ENCODE measurements at regions not wholly inside any gene's neighbourhood (a gene's known extent, or its start where the extent isn't known, plus 50 kb on each side); places are given as distances from the start of the nearest gene placed in this dataset.
"Not testable (repeated sequence)": the region's sequence is repeated elsewhere in the genome, so short reads cannot be mapped to it uniquely, and the experiment has no call there.

DNA sequence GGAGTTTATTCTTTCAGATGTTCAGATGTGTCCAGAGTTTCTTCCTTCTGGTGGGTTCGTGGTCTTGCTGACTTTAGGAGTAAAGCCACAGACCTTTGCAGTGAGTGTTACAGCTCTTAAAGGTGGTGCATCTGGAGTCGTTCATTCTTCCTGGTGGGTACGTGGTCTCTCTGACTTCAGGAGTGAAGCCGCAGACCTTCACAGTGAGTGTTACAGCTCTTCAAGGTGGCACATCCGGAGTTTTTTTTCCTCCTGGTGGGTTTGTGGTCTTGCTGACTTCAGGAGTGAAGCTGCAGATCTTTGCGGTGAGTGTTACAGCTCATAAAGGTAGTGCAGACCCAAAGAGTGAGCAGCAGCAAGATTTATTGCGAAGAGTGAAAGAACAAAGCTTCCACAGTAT, 1263.2 kb downstream of the REEP3 start:
- H3K9me3 ChIP-seq (replicated peaks in 1 of 2; ENCODE audit: control insufficient read depth in 2 of 2, insufficient read depth in 1 of 2, low read depth in 1 of 2, low read length in 2 of 2); H2BK5ac ChIP-seq (ENCODE audit: low read length); H3K27me3 ChIP-seq (ENCODE audit: control insufficient read depth in 3 of 3, insufficient read depth in 3 of 3, low read depth in 1 of 3, low read length in 3 of 3); H2AFZ ChIP-seq (ENCODE audit: low read length); H3K4me1 ChIP-seq (ENCODE audit: control insufficient read depth in 2 of 2, insufficient read depth in 1 of 2, low read depth in 1 of 2, low read length in 2 of 2); H3K27ac ChIP-seq (replicated peaks; ENCODE audit: low read length); H4K8ac ChIP-seq (ENCODE audit: low read depth, low read length); H3K36me3 ChIP-seq (replicated peaks in 1 of 2; ENCODE audit: control insufficient read depth in 2 of 2, insufficient read depth in 2 of 2, low read length in 2 of 2); H2BK15ac ChIP-seq (ENCODE audit: low read length); H4K91ac ChIP-seq (ENCODE audit: low read depth, low read length, poor library complexity); H2BK12ac ChIP-seq (ENCODE audit: low read length); DNase-seq (ENCODE audit: low spot score); H3K4me2 ChIP-seq (ENCODE audit: insufficient read depth, low read length, poor library complexity, severe bottlenecking); H3K4ac ChIP-seq (ENCODE audit: low read length); H3K14ac ChIP-seq (ENCODE audit: low read length); H3K23ac ChIP-seq (ENCODE audit: low read depth, low read length, poor library complexity); H2AK5ac ChIP-seq (ENCODE audit: low read depth, low read length); H3K18ac ChIP-seq (ENCODE audit: low read length); H2BK120ac ChIP-seq (ENCODE audit: low read depth, low read length); H3K9ac ChIP-seq (ENCODE audit: low read depth, low read length, poor library complexity); H3K4me3 ChIP-seq (ENCODE audit: low read length in 2 of 2); H3K79me1 ChIP-seq (ENCODE audit: low read depth, low read length): not testable (repeated sequence)
- no CpG with 5 or more reads among the region's 7 CpGs for WGBS, 2 donors (ENCODE audit: extremely low coverage in 2 of 2, insufficient read length in 2 of 2, insufficient replicate concordance in 1 of 2)

DNA sequence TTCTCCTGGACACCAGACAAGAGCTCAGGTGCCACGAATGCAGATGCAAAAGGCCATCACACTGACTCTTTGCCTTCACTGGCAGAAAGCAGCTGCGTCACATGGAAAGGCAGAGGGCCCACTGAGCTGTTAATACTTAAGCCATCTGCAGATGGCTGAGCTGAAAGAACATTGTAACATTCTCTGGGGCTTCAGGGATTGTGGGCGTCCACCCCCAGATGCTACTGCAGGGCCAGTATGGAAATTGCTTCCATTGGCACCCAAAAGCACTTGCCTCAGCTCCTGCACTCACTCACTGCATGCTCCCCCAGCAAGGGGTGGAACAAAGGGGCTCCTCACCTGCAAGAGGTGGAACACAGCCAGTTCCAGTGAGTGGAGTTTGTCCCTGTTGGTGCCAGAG, 1264.6 kb downstream of the REEP3 start:
- Histone ChIP-seq H2BK5ac (ENCODE audit: low read length) (no peak overlapping the region), H3K4me2 (ENCODE audit: insufficient read depth, low read length, poor library complexity, severe bottlenecking) (no peak overlapping the region), H4K91ac (ENCODE audit: low read depth, low read length, poor library complexity) (no peak overlapping the region), H2BK15ac (ENCODE audit: low read length) (no peak overlapping the region), H3K79me1 (ENCODE audit: low read depth, low read length) (no peaks in the 10 kb centered on the region), H2AK5ac (ENCODE audit: low read depth, low read length) (no peak overlapping the region), H2BK12ac (ENCODE audit: low read length) (no peak overlapping the region), H3K4ac (ENCODE audit: low read length) (no peak overlapping the region), H3K36me3 (replicated peaks in 1 of 2; ENCODE audit: control insufficient read depth in 2 of 2, insufficient read depth in 2 of 2, low read length in 2 of 2) (no peaks in the 10 kb centered on the region), H3K23ac (ENCODE audit: low read depth, low read length, poor library complexity) (no peak overlapping the region), H3K9me3 (replicated peaks in 1 of 2; ENCODE audit: control insufficient read depth in 2 of 2, insufficient read depth in 1 of 2, low read depth in 1 of 2, low read length in 2 of 2) (no peaks in the 10 kb centered on the region), H4K8ac (ENCODE audit: low read depth, low read length) (peak overlapping the region; percentile 45), H3K27me3 (ENCODE audit: control insufficient read depth in 3 of 3, insufficient read depth in 3 of 3, low read depth in 1 of 3, low read length in 3 of 3) (no peaks in the 10 kb centered on the region), H2BK120ac (ENCODE audit: low read depth, low read length) (no peak overlapping the region), H3K4me1 (ENCODE audit: control insufficient read depth in 2 of 2, insufficient read depth in 1 of 2, low read depth in 1 of 2, low read length in 2 of 2) (no peaks in the 10 kb centered on the region), H3K18ac (ENCODE audit: low read length) (no peak overlapping the region), H3K9ac (ENCODE audit: low read depth, low read length, poor library complexity) (peak overlapping the region; percentile 24), H2AFZ (ENCODE audit: low read length) (no peak overlapping the region), H3K4me3 (ENCODE audit: low read length in 2 of 2) (no peak overlapping the region), H3K27ac (replicated peaks; ENCODE audit: low read length) (no peak overlapping the region), H3K14ac (ENCODE audit: low read length) (no peak overlapping the region)
- no peak for DNase-seq (ENCODE audit: low spot score)
- WGBS, 2 donors (ENCODE audit: extremely low coverage in 2 of 2, insufficient read length in 2 of 2, insufficient replicate concordance in 1 of 2) = no CpG with 5 or more reads among the region's 3 CpGs

DNA sequence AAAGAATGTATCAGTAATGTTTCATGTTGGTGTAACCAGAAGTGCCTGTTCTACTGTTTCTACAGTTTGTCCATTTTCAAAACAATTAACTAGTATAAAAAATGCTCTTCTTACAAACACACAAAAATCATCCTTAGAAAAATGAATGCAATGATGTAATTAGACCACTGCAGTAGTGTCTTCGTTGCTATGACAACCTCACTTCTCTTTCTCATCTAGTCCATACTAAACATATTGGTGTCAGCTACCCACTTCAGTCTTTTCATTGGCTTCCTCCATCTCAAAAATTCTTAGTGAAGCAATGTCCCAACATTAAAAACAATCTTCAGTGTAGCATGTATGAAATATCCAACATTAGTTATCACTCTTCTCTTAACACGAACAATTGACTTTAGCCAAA, 1265.8 kb downstream of the REEP3 start:
- H2BK15ac ChIP-seq (ENCODE audit: low read length) = no peak overlapping the region
- no peak overlapping the region for H2BK120ac ChIP-seq (ENCODE audit: low read depth, low read length)
- H3K27ac ChIP-seq (replicated peaks; ENCODE audit: low read length) = no peak overlapping the region
- no peak for DNase-seq (ENCODE audit: low spot score)
- H3K9ac ChIP-seq (ENCODE audit: low read depth, low read length, poor library complexity) = no peak overlapping the region
- H3K27me3 ChIP-seq (ENCODE audit: control insufficient read depth in 3 of 3, insufficient read depth in 3 of 3, low read depth in 1 of 3, low read length in 3 of 3) = no peaks in the 10 kb centered on the region
- no peaks in the 10 kb centered on the region for H3K36me3 ChIP-seq (replicated peaks in 1 of 2; ENCODE audit: control insufficient read depth in 2 of 2, insufficient read depth in 2 of 2, low read length in 2 of 2)
- H3K4me2 ChIP-seq (ENCODE audit: insufficient read depth, low read length, poor library complexity, severe bottlenecking) = no peak overlapping the region
- H4K8ac ChIP-seq (ENCODE audit: low read depth, low read length) = no peak overlapping the region
- H3K79me1 ChIP-seq (ENCODE audit: low read depth, low read length) = no peaks in the 10 kb centered on the region
- WGBS, 2 donors (ENCODE audit: extremely low coverage in 2 of 2, insufficient read length in 2 of 2, insufficient replicate concordance in 1 of 2) = 100% methylated on average over 1 of the region's 2 CpGs; no CpG with 5 or more reads in 1 of the 2 donors
- H2BK12ac ChIP-seq (ENCODE audit: low read length) = no peak overlapping the region
- H2AFZ ChIP-seq (ENCODE audit: low read length) = no peak overlapping the region
- H3K9me3 ChIP-seq (replicated peaks in 1 of 2; ENCODE audit: control insufficient read depth in 2 of 2, insufficient read depth in 1 of 2, low read depth in 1 of 2, low read length in 2 of 2) = no peaks in the 10 kb centered on the region
- no peak overlapping the region for H2BK5ac ChIP-seq (ENCODE audit: low read length)
- no peak overlapping the region for H3K23ac ChIP-seq (ENCODE audit: low read depth, low read length, poor library complexity)
- no peak overlapping the region for H2AK5ac ChIP-seq (ENCODE audit: low read depth, low read length)
- H3K4me3 ChIP-seq (ENCODE audit: low read length in 2 of 2) = no peak overlapping the region
- no peak overlapping the region for H4K91ac ChIP-seq (ENCODE audit: low read depth, low read length, poor library complexity)
- no peaks in the 10 kb centered on the region for H3K4me1 ChIP-seq (ENCODE audit: control insufficient read depth in 2 of 2, insufficient read depth in 1 of 2, low read depth in 1 of 2, low read length in 2 of 2)
- H3K18ac ChIP-seq (ENCODE audit: low read length) = no peak overlapping the region
- H3K4ac ChIP-seq (ENCODE audit: low read length) = no peak overlapping the region
- H3K14ac ChIP-seq (ENCODE audit: low read length) = no peak overlapping the region

DNA sequence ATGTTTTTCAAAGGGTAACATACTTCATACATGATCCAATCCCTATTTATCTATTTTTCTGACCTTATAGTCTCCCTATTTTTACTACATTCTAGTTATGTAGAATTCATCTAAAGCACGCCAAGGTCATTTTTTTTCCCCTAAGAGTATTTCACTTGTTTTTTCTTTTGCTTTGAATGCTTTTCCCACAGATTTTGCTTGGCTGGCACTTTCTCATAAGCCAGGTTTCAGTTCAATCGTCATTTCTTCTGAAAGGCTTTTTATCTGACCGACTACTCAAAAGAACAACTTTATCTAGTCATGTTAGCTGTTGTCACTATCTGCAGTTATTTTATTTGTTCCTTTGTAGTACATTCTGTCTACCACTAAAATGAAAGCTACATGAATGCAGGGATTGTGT, 1274.6 kb downstream of the REEP3 start:
- H3K4ac ChIP-seq (ENCODE audit: low read length) = no peak overlapping the region
- H3K14ac ChIP-seq (ENCODE audit: low read length) = no peak overlapping the region
- no peak overlapping the region for H2AK5ac ChIP-seq (ENCODE audit: low read depth, low read length)
- H3K27ac ChIP-seq (replicated peaks; ENCODE audit: low read length) = no peak overlapping the region
- H2BK120ac ChIP-seq (ENCODE audit: low read depth, low read length) = no peak overlapping the region
- H2BK5ac ChIP-seq (ENCODE audit: low read length) = no peak overlapping the region
- no peak overlapping the region for H3K18ac ChIP-seq (ENCODE audit: low read length)
- H3K9me3 ChIP-seq (replicated peaks in 1 of 2; ENCODE audit: control insufficient read depth in 2 of 2, insufficient read depth in 1 of 2, low read depth in 1 of 2, low read length in 2 of 2) = no peaks in the 10 kb centered on the region
- no peaks in the 10 kb centered on the region for H3K4me1 ChIP-seq (ENCODE audit: control insufficient read depth in 2 of 2, insufficient read depth in 1 of 2, low read depth in 1 of 2, low read length in 2 of 2)
- H3K36me3 ChIP-seq (replicated peaks in 1 of 2; ENCODE audit: control insufficient read depth in 2 of 2, insufficient read depth in 2 of 2, low read length in 2 of 2) = no peaks in the 10 kb centered on the region
- no peak overlapping the region for H2BK12ac ChIP-seq (ENCODE audit: low read length)
- H3K9ac ChIP-seq (ENCODE audit: low read depth, low read length, poor library complexity) = no peak overlapping the region
- H4K8ac ChIP-seq (ENCODE audit: low read depth, low read length) = no peak overlapping the region
- H3K4me2 ChIP-seq (ENCODE audit: insufficient read depth, low read length, poor library complexity, severe bottlenecking) = no peak overlapping the region
- no peak overlapping the region for H3K4me3 ChIP-seq (ENCODE audit: low read length in 2 of 2)
- H2BK15ac ChIP-seq (ENCODE audit: low read length) = no peak overlapping the region
- H4K91ac ChIP-seq (ENCODE audit: low read depth, low read length, poor library complexity) = no peak overlapping the region
- H2AFZ ChIP-seq (ENCODE audit: low read length) = no peak overlapping the region
- H3K27me3 ChIP-seq (ENCODE audit: control insufficient read depth in 3 of 3, insufficient read depth in 3 of 3, low read depth in 1 of 3, low read length in 3 of 3) = no peaks in the 10 kb centered on the region
- no CpG with 5 or more reads among the region's 3 CpGs for WGBS, 2 donors (ENCODE audit: extremely low coverage in 2 of 2, insufficient read length in 2 of 2, insufficient replicate concordance in 1 of 2)
- DNase-seq (ENCODE audit: low spot score) = no peak
- no peak overlapping the region for H3K23ac ChIP-seq (ENCODE audit: low read depth, low read length, poor library complexity)
- no peaks in the 10 kb centered on the region for H3K79me1 ChIP-seq (ENCODE audit: low read depth, low read length)

All from neuronal stem cell (in vitro differentiated cells).